MCF 10A (cell line): ENCODE measurements at regions not wholly inside any gene's neighbourhood (a gene's known extent, or its start where the extent isn't known, plus 50 kb on each side); places are given as distances from the start of the nearest gene placed in this dataset.

Experiments used
- BruUV-seq: library from RNA; stranded (reverse); fragments of 400-500 nt; replicated peaks from 2 replicates; lab custom pipeline; 2021; lab: Mats Ljungman, UMichigan
- CTCF ChIA-PET: fragments of 300-600 bp; sonication (Branson Sonifier 250); formaldehyde crosslinking; extraction: SDS; loops from one replicate; lab custom pipeline; 2021; ENCODE audit warnings: antibody characterized with exemption, inconsistent platforms; lab: Yijun Ruan, JAX
- POLR2A ChIA-PET: fragments of 300-600, 350-650 bp; sonication (Branson Sonifier 250); formaldehyde crosslinking; extraction: SDS; loops from one replicate; lab custom pipeline; 2020; ENCODE audit warnings: antibody characterized with exemption, inconsistent platforms; lab: Yijun Ruan, JAX
- DNase-seq: peaks from one replicate; pipeline ENCODE4 v3.0.0-alpha.2; 2018; ENCODE audit not compliant: unreplicated experiment
- H3K27ac Mint-ChIP-seq: one replicate; pipeline ENCODE4 v1.8.0; 2022; ENCODE audit warnings: mild to moderate bottlenecking, low read depth, mixed read lengths; ENCODE audit not compliant: unreplicated experiment
- H3K27me3 Mint-ChIP-seq: one replicate; pipeline ENCODE4 v1.8.0; 2022; ENCODE audit warnings: mixed read lengths; ENCODE audit not compliant: insufficient read depth, unreplicated experiment
- H3K36me3 Mint-ChIP-seq: one replicate; pipeline ENCODE4 v1.8.0; 2022; ENCODE audit warnings: mild to moderate bottlenecking, moderate library complexity, mixed read lengths; ENCODE audit not compliant: insufficient read depth, unreplicated experiment
- H3K4me1 Mint-ChIP-seq: one replicate; pipeline ENCODE4 v1.8.0; 2022; ENCODE audit warnings: mixed read lengths; ENCODE audit not compliant: insufficient read depth, unreplicated experiment
- H3K4me3 Mint-ChIP-seq: one replicate; pipeline ENCODE4 v1.8.0; 2022; ENCODE audit warnings: mild to moderate bottlenecking, moderate library complexity, mixed read lengths; ENCODE audit not compliant: unreplicated experiment
- H3K9me3 Mint-ChIP-seq: one replicate; pipeline ENCODE4 v1.8.0; 2022; ENCODE audit warnings: mixed read lengths; ENCODE audit not compliant: unreplicated experiment
- CTCF ChIP-seq: fragments of 200-600 bp; IDR thresholded peaks from one replicate; pipeline ENCODE4 v1.8.0; 2022; ENCODE audit warnings: antibody characterized with exemption, mild to moderate bottlenecking; ENCODE audit not compliant: unreplicated experiment
- intact Hi-C: fragments of 100-400 bp; cut with micrococcal nuclease; formaldehyde crosslinking; loops from 2 replicates; pipeline ENCODE4 v1.14.1; 2022

GRCh38 chr2:138444411-138444810 is 57.2 kb upstream of the SPOPL start:
- Mint-ChIP-seq H3K9me3 (no peaks in the 10 kb centered on the region), H3K27ac (no peak overlapping the region), H3K4me3 (no peak overlapping the region), H3K27me3 (no peaks in the 10 kb centered on the region), H3K4me1 (peaks cover 5% of the 10 kb centered on the region), H3K36me3 (no peaks in the 10 kb centered on the region)
- CTCF ChIA-PET = interaction anchor here (0.9 kb wide), 1 partner anchor 32 kb away, joined by 4 read pairs; no protein-coding TSS in a partner anchor
- POLR2A ChIA-PET = no interaction called here
- intact Hi-C loops = no loop called here
- no peak for TF ChIP-seq CTCF
- no TSS peak for BruUV-seq
- DNase-seq = no peak

- H3K27ac Mint-ChIP-seq = no peak overlapping the region
- H3K36me3 Mint-ChIP-seq = no peaks in the 10 kb centered on the region
- H3K4me1 Mint-ChIP-seq = peaks cover 5% of the 10 kb centered on the region
- H3K9me3 Mint-ChIP-seq = no peaks in the 10 kb centered on the region
- no peak overlapping the region for H3K4me3 Mint-ChIP-seq
- no peak for TF ChIP-seq CTCF
- CTCF ChIA-PET = no interaction called here
- no peak for DNase-seq
- no peaks in the 10 kb centered on the region for H3K27me3 Mint-ChIP-seq
- BruUV-seq = no TSS peak
- POLR2A ChIA-PET = no interaction called here
- intact Hi-C loops = no loop called here
Measured at GRCh38 chr2:138445227-138445626, 56.3 kb upstream of the SPOPL start.

GRCh38 chr2:138446043-138446442 is 55.5 kb upstream of the SPOPL start:
- intact Hi-C loops = no loop called here
- no peak overlapping the region for H3K4me3 Mint-ChIP-seq
- POLR2A ChIA-PET = interaction anchor here (0.7 kb wide), 1 partner anchor 10 kb away, joined by 3 read pairs; no protein-coding TSS in a partner anchor
- H3K36me3 Mint-ChIP-seq = no peaks in the 10 kb centered on the region
- H3K27ac Mint-ChIP-seq = no peak overlapping the region
- DNase-seq = no peak
- CTCF ChIA-PET = no interaction called here
- H3K4me1 Mint-ChIP-seq = peaks cover 5% of the 10 kb centered on the region
- no TSS peak for BruUV-seq
- H3K27me3 Mint-ChIP-seq = no peaks in the 10 kb centered on the region
- H3K9me3 Mint-ChIP-seq = no peaks in the 10 kb centered on the region
- TF ChIP-seq CTCF = no peak

- Mint-ChIP-seq H3K4me1 (peaks cover 1% of the 10 kb centered on the region), H3K27me3 (no peaks in the 10 kb centered on the region), H3K9me3 (no peaks in the 10 kb centered on the region), H3K4me3 (no peak overlapping the region), H3K27ac (no peak overlapping the region), H3K36me3 (no peaks in the 10 kb centered on the region)
- CTCF ChIA-PET = interaction anchor here (0.5 to 0.8 kb wide), 2 partner anchors 15 to 60 kb away, joined by 3 to 6 read pairs; no protein-coding TSS in a partner anchor
- POLR2A ChIA-PET = interaction anchor here (0.9 kb wide), 1 partner anchor 53 kb away, joined by 5 read pairs; the partner anchor contains the start of gene SPOPL
- TF ChIP-seq CTCF = no peak
- no peak for DNase-seq
- intact Hi-C loops = no loop called here
- no TSS peak for BruUV-seq
Measured at GRCh38 chr2:138447889-138448570, 53.5 kb upstream of the SPOPL start.
